ENCODE measurements at regions not wholly inside any gene's neighbourhood (a gene's known extent, or its start where the extent isn't known, plus 50 kb on each side); places are given as distances from the start of the nearest gene placed in this dataset.

- ChIA-PET CTCF (interaction anchor here (2.1 kb wide), 1 partner anchor 13 kb away, joined by 5 read pairs; no protein-coding TSS in a partner anchor), POLR2A (no interaction called here)
- Histone ChIP-seq H3K4me3 (ENCODE audit: low read depth, low read length) (no peak overlapping the region), H3K27ac (ENCODE audit: low read depth, low read length) (no peak overlapping the region), H3K27me3 (ENCODE audit: control insufficient read depth, insufficient read depth, low read length) (no peaks in the 10 kb centered on the region), H3K9me3 (ENCODE audit: control insufficient read depth, insufficient read depth, low read length) (no peaks in the 10 kb centered on the region)
- DNase-seq (ENCODE audit: low read depth, low spot score), result no peak
- TF ChIP-seq CTCF (IDR thresholded peaks at IDR 0.05; ENCODE audit: low read depth, low read length), result no peak
Observed at GRCh38 chr14:36055681-36056225, 120.8 kb downstream of the PTCSC3 start.

DNA sequence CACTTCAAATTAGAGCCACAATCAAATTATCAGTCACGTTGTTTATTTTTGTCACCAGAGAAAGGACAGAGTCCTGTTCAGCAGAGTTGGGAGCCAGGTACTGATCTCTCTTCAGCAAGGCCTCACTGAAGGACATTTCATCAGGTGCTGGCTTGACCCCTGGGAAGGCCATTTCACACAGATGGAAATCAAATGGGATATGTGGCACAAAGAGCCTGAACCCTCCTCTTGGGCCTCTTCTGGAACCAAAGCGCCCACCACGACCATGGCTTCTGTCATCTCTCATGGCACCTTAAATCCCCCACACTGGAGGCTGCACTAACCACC, 121.5 kb downstream of the PTCSC3 start:
- Histone ChIP-seq H3K9me3 (ENCODE audit: control insufficient read depth, insufficient read depth, low read length) (no peaks in the 10 kb centered on the region), H3K27ac (ENCODE audit: low read depth, low read length) (no peak overlapping the region), H3K27me3 (ENCODE audit: control insufficient read depth, insufficient read depth, low read length) (no peaks in the 10 kb centered on the region), H3K4me3 (ENCODE audit: low read depth, low read length) (no peak overlapping the region)
- no peak for TF ChIP-seq CTCF (IDR thresholded peaks at IDR 0.05; ENCODE audit: low read depth, low read length)
- no peak for DNase-seq (ENCODE audit: low read depth, low spot score)
- POLR2A ChIA-PET, result no interaction called here
- CTCF ChIA-PET, result no interaction called here

DNA sequence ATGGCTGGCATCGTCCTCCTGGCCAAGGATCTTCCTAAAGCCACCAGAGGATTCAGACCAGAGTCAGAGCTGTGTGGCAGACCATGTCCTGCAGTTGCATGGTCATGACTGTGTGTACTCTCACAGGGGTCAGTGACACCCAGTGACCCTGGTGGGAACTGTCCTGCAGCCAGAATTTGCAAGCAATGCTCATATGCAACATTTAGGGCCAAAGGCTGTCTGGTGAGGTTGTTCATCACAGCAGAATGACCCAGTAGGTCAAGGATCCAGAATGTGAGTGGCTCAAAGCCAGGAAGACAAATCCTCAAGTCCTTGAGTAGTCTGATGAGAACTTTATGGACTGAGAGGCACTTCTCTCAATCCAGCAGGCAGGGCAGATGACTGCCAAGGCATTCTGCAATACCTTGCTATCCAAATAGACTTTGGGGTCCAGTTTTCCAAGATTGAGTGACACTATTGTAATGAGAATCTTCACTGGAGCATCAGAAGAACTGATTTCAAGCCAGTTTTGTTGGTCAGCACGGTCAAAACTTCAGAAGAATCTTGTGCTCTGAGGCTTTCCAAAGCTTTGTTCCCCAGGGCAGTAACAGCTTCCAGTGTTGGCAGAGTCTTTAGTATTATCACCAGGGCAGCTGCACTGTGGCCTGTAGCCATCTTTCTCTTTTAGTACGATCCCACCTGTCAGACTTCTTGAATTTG, 122.0 kb downstream of the PTCSC3 start:
- CTCF ChIA-PET, result interaction anchor here (0.6 kb wide), 1 partner anchor 17 kb away, joined by 3 read pairs; no protein-coding TSS in a partner anchor
- no peak for TF ChIP-seq CTCF (IDR thresholded peaks at IDR 0.05; ENCODE audit: low read depth, low read length)
- H3K9me3 ChIP-seq (ENCODE audit: control insufficient read depth, insufficient read depth, low read length), result no peaks in the 10 kb centered on the region
- DNase-seq (ENCODE audit: low read depth, low spot score), result no peak
- H3K4me3 ChIP-seq (ENCODE audit: low read depth, low read length), result no peak overlapping the region
- no peaks in the 10 kb centered on the region for H3K27me3 ChIP-seq (ENCODE audit: control insufficient read depth, insufficient read depth, low read length)
- POLR2A ChIA-PET, result no interaction called here
- no peak overlapping the region for H3K27ac ChIP-seq (ENCODE audit: low read depth, low read length)

GRCh38 chr14:36052681-36053080, 123.8 kb downstream of the PTCSC3 start:
- DNase-seq (ENCODE audit: low read depth, low spot score), result no peak
- ChIA-PET CTCF (interaction anchor here (3.5 kb wide), 1 partner anchor 17 kb away, joined by 15 read pairs; no protein-coding TSS in a partner anchor), POLR2A (no interaction called here)
- no peak for TF ChIP-seq CTCF (IDR thresholded peaks at IDR 0.05; ENCODE audit: low read depth, low read length)
- H3K9me3 ChIP-seq (ENCODE audit: control insufficient read depth, insufficient read depth, low read length), result no peaks in the 10 kb centered on the region
- H3K27me3 ChIP-seq (ENCODE audit: control insufficient read depth, insufficient read depth, low read length), result no peaks in the 10 kb centered on the region
- H3K27ac ChIP-seq (ENCODE audit: low read depth, low read length), result no peak overlapping the region
- H3K4me3 ChIP-seq (ENCODE audit: low read depth, low read length), result no peak overlapping the region

GRCh38 chr14:36052063-36052462, 124.5 kb downstream of the PTCSC3 start:
- Histone ChIP-seq H3K9me3 (ENCODE audit: control insufficient read depth, insufficient read depth, low read length) (no peaks in the 10 kb centered on the region), H3K4me3 (ENCODE audit: low read depth, low read length) (no peak overlapping the region), H3K27ac (ENCODE audit: low read depth, low read length) (no peak overlapping the region), H3K27me3 (ENCODE audit: control insufficient read depth, insufficient read depth, low read length) (no peaks in the 10 kb centered on the region)
- POLR2A ChIA-PET, result no interaction called here
- no peak for DNase-seq (ENCODE audit: low read depth, low spot score)
- no peak for TF ChIP-seq CTCF (IDR thresholded peaks at IDR 0.05; ENCODE audit: low read depth, low read length)
- CTCF ChIA-PET, result interaction anchor here (3.5 kb wide), 1 partner anchor 18 kb away, joined by 15 read pairs; no protein-coding TSS in a partner anchor

Data from AG04450 (cell line).